Hippocampal formation (tissue), 2 donors: ENCODE measurements at regions not wholly inside any gene's neighbourhood (a gene's known extent, or its start where the extent isn't known, plus 50 kb on each side); places are given as distances from the start of the nearest gene placed in this dataset.

Experiments used
- DNase-seq, 2 donors: peaks; one replicate each; lab custom pipeline; 2025; lab: John Stamatoyannopoulos, UW

DNA sequence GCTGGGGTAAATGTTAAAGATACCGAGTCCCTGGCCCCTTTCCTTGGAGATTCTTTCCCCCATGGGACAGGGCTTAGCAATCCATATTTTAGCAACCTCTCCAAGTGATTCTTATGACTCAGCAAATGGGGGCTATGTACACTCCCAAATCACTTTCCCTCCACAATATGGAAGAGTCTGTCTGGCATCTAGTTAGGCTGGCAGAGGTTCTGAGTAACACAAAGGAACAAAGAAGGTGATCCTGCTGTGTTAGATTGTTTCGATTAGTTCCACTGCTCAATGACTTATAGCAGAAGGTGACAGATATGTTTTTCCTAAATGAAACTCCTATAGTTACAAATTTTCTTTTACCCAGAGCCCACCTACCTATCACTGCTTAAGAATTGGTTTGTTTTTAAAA is 154.0 kb upstream of the SYT13 start:
- no peak for DNase-seq

DNA sequence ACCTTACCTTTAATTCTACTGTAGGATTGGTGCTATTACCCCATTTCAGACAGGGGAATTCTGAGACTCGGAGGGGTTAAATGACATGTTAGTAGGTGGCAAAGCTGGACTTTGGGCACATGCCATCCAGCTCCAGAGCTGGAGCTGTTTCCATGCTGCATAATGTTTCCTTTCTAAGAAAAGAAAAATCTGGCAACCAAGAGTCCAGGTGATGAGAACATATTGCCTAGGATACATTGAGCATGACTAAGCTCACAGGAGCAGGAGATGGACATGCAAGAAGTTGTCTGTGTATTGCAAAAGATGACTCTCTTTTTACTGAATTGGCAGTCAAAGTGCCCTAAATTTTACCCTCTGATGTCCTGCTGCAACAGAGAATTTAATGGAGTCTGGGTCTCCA is 150.8 kb upstream of the SYT13 start:
- DNase-seq: no peak

DNA sequence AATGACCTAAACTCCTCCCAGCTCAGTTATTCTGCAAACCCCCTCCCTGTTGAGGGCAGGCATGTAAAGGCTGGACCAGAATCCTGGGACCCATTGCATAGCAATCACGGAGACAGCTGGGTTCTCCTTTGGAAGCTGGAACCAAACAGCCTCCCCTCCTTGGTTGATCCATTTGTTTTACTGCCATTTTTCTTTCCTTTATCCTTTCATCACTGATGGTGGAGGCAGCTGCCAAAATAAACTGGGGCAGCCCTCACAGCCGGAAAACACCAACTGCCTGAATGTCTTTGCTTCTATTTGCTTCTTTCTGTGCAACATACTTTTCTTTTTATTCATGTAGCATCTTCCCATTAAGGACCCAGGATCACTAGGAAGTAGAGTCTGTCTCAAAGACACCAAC is 150.0 kb upstream of the SYT13 start:
- DNase-seq: peak in 1 of 2 donors; percentile 38

DNA sequence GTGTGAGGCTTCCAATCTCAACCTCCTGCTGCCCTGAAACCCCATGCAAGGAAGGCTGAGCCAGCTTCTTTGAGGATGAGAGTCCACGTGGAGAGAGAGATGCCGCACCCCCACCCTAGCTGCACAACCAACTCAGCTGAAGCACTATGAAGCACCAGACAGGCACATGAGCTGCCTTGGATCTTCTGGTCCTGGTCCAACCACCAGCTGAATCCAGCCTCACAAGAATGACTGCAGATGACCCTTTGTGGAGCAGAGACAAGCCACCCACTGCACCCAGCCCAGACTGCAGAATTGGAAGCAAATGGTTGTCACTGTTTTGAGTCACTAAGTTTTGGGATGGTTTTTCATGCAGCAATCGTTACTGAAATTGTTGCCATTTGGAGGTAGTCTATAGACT is 149.6 kb upstream of the SYT13 start:
- DNase-seq: no peak

DNA sequence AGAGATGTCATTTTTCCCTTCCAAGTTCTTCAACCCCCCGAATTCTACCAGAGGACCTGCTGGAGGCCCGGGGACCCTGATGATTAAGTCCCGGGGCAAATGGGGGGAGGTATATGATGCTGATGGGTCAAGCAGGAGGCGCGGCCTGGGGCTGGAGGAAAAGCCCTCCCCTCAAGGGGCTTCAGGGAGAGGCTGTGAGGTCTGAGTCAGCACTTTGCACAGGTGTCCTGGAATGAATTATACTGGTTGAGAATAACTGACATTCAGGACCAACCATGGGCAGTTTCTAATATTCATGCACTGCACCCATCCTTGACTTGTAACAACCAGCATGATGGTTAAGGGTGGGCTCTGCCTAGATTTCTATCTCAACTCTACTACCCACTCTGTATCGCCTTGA is 146.8 kb upstream of the SYT13 start:
- no peak for DNase-seq

DNA sequence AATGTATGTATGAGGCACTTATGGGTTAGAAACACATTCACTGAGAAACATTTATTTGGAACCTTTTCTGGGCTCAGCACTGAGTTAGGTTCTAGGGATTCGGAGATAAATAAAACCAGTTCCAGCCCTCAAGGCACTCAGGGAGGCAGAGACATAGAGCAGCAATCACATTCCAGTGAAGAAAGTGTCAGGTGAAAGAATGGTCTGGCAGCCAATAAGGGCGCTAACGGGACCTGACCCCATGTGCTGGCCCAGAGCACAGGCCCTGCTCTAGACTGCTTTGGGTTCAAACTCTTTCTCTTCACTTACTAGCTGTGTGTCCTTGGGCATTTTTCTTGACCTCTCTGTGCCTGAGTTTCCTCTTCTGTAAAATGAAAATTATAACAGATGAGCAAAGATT is 146.0 kb upstream of the SYT13 start:
- no peak for DNase-seq

DNA sequence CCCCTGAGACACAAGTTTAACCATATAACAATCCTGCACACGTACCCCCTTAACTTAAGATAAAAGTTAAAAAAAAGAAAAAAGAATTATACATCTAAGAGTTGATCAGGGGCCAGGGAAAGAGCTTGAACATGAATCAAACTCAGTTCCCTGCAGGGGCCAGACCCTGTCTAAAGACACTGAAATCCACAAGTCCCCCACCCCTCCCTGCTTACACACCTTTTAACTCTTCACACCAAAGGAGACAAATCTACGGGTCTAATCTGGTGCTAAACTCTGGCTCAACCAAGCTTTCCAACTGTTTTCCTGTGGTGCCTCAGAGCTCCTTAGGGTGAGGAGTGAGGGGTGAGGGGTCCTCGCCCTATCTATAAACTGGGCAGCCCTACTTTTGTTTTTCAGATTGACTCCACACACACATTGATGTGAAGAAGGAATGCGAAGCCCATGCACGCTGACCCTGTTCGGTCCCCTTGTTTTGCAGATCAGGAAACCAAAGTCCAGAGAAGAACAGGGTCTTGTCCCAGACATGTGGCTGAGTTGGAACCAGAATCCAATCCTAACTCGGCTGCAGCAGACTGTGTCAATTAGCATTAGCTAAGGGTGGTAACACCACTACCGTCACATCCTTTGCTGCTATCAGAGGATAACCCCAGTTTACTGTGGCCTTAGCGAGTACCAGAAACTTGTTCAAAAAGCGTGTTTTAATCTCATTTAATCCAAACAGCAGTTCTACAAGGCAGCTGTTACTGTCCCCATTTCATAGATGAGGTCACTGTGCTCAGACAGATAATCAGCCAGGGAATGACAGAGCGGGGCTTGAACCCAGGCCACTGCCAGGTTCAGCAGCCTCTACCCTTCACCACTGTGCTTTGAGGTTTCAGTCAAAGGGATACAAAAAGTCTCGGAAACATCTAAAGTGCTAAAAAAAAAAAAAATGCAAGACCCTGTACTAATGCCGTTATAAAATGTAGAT is 145.2 kb upstream of the SYT13 start:
- no peak for DNase-seq

DNA sequence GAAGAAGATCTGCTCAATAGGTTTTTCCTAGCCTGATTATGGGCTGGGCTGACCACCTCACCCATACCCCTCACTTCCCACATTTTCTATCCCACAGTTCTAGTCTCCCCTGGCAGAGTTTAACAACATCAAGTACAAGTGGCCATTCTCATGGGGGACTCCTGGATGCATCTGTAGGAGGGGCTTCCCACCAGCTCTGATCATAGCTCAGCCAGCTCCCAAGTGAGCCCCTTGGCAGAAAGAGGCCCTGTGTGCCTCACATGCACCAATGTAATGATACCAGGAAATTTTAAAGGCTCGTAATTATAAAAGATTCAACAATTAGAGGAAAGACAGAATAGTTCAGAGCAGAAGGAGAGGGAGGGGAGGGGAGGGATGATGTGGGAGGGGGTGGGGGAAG is 144.2 kb upstream of the SYT13 start:
- no peak for DNase-seq

DNA sequence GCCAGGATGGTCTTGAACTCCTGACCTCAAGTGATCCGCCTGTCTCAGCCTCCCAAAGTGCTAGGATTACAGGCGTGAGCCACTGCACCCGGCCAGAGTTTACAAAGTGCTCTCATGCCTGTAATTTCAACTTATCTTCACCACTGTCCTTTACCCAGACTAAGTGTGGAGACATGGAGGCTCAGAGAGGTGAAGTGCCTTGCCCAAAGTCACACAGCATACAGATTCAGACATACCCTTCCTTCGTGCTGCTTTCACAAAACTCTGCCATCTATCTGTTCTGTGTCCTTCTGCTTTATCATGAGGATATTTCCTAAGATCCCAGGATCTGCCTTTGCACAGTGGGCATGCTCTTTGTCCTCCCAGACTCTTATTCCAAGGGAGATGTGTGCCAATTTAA is 143.6 kb upstream of the SYT13 start:
- no peak for DNase-seq

DNA sequence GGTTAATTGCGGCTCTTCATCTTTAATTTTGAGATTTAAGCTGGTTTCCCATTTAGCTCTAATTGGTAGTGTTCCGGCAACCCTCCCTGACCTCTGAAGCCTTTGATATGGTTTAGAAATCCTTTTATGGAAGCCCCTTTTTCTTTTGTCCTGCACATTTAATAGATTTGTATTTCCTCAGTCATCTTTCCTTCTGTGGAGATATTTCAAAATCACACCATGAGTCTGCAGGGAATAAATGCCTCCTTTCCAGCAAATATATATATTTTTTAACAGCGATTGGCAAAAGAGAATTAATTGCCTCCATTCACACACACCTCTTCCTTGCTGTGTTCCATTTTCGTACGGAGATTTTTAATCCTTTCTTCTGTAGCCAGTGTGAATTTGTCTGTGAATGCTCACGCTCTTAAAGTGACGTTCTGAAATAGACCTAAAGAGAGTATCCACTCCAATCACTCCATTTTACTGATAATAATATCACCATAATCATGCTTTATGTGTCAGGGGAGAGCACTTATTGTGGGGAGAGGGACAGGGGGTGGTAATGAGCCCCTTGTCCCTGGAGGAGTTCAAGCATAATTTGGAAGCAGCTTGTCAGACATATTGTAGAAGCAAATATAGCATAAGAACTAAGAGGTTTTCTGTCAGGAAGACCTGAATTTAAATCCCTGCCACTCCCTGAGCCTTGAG is 142.5 kb upstream of the SYT13 start:
- DNase-seq: no peak

DNA sequence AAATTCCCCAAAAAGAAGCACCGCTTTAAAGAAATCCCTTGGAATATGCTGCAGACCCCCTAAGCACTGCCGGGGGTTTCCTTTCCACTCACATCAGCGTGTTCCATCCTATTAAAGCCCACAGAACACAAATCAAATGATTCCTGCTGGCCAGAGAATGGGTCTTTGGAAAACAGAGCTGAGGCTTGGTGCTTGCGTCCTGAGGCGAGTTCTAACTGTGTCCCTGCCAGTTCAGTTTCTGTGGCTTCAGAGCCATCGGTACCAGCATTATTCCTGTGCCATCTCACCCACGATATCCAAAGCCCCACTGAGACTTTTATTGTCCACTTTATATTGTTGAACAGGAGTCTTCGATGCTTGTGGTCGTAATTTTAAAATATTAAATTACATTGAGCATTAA is 142.0 kb upstream of the SYT13 start:
- DNase-seq: no peak

DNA sequence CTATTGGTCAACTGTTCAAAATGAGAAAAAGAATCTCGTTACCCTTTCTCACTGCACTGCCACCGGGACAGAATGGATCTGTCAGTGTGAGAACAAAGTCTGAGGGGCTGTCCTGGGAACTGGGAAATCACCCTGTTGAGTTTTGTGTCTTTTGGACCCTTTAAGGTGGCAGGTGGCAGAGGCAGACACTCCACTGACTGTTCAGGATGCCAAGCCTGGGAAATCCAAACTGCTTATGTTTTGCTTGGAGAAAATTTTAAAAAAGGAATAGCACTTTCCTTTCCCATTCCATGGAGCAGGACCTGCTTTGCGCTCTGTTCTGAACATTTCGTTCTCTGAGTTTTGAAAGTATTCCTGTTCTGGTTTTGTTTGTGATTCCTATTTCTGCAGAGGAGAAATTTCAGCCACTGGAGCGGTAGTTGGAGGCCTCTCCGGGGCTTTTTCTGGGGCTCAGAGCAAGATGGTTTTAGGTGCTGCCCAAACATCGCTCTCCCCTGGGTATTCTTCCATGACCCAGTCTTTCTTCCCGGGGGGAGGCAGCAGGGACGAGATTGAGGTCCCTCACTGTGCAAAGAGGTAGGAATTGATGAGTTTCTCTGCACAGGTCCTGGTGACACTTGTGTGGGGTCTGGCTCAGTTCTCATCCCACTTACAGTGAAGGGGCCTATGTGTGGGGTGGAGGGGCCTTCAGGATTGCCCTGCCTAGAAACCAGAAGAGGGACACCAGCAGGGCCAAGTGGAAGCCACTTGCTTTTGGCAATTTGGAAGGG is 138.5 kb upstream of the SYT13 start:
- DNase-seq: peak in 1 of 2 donors; percentile 30

DNA sequence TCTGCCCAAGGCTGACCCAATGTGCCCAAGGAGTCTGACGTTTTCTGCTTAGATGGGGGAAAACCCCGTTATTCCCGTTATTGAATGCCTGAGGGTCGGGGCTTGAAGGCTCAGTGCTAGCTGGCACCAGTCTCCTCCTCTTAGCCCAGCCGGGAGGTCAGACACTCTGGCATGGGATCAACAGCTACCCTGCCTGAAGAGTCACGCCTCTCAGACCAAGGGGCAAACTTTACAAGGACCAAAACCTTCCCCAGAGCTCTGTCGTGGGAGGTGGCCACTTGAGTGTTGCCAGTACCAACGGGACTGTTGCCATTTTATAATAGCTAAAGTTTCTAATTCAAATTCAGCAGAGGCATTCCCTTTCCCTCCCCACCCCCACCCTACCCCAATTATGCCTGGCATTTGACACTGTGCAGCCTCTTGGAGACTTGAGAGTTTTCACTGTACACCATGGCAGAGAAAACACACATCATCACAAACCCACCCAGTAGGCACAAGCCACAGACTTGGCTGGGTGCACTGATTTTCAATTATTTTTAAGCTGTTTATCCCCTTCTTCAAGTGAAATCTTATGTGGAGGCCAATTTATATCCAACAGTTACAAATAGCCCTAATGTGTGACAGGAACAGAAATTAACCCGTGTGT is 137.5 kb upstream of the SYT13 start:
- no peak for DNase-seq

DNA sequence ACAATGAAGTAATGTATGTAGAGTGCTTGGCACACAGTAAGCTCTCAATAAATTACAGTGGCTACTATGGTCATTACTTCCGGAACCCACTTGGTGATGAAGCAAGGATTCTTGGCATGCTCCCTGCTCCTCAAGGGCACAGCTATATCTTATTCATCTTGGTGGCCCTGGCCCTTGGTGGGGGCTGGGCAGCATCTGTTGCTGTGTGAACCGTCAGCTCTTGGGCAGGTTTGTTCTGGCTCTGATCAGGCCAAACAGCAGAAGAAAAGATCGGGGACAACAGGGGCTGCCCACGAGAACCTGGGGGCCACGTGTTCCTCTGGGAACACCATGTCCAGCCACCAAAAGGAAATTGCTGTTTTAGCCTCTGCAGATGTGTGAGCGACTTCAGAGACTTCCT is 136.9 kb upstream of the SYT13 start:
- DNase-seq: no peak

DNA sequence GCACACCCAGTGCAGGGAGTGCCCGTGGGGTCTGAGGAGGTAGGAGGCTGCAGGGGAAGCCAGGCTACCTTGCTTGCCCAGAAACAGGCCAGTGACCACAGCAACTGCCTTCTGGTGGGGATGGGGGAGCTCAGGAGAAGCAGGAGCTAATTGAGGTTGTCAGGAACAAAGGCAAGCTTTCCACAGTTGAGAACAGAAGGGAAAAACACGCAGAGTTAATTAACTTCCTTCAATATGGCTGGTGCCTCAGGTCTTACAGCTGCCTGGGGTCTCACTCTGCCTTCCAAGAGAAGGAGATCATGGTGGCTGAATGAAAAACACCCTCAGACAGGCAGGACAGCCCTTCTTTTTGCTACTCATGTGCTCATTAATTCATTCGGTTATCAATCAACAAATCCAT is 127.9 kb upstream of the SYT13 start:
- DNase-seq: no peak

DNA sequence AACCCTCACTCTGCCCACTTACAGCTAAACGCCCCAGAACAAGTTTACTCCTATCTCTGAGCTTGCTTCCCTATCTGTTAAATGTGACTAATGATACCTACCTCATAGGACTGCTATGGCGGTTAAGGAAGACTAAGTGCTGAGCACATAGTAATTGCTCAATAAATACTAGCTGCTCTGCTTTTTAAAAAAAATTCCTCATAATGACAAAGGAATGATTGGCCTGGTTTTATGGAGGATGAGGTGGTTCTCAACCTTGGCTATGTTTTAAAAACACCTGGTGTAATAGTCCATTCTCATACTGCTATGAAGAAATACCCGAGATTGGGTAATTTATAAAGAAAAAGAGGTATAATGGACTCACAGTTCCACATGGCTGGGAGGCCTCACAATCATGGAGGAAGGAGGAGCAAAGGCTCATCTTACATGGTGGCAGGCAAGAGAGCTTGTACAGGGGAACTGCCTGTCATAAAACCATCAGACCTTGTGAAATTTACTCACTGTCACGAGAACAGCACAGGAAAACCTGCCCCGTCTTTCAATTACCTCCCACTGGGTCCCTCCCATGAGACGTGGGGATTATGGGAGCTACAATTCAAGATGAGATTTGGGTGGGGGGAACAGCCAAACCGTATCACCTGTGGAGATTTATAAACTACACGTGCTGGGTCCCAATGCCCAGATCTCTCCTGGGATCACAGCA is 127.2 kb upstream of the SYT13 start:
- no peak for DNase-seq

DNA sequence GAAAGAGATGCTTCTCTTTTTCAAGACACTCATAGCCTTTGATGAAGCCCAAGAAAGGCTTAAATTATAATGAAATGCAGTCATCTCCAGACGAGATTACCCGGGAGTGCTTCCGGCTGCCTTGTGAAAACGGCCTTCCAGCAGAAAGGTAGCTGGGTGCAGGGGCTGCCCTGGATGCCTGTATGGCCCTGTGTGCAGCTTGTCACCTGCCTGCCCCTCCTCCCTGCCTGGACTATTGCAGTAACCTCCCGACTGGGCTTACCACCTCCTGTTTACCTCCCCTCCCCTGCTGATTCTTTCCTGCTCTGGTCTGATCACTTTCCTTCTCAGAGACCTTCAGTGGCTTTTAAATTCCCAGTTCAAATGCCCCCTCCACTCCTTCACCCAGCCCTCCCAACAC is 126.4 kb upstream of the SYT13 start:
- no peak for DNase-seq

DNA sequence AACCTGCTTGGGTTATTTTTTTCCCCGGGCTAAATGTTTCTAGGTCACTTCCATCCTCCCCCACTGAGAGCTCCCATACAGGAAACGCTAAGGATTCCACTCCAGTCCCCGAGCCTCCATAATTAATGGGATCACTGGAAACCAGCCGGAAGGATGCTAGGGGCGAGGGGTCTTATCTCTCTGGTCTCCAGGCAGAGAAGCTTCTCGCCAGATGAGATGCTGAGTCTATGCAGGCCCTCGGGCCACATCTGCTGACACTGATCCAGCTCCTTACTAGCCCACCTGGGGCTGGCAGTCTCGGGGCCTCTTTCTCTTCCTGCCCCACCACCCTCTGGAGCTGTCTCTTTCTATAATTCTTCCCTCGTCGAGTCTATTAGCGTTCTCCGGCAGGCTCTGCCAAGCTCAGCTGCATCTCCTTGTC is 125.9 kb upstream of the SYT13 start:
- DNase-seq: no peak

DNA sequence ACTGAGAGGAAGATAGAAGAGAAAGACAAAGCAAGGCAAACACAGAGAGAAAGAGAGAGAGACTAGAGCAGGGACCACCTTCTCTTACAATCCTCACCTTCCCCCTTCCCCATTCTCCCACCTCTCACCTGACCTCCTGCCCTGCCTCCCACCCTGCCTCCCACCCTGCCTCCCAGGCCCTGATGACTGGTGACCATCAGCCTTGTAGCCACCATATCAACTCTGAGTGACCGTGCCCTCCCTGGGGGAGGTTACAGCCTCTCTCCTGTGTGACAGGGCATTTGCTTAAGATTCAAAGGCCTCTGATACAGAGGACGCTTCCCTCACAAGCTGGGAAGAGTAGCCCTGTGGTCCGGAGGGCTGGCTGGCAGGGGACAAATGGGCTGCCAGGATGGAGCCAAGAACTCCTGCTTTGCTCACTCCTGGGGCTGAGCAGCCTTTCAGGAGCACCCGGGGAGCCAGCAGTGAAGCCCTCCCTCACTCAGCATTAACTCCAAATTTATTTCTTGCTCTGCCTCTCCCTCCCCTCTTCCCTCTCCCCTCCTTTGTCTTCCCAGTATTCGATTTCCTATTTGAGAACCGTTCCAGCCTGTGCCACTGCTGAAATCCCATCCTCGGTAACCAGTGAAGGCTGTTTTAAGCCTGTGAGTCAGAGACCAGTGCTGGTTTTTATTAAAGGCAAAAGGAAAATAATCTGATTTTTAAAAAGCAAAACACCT is 125.2 kb upstream of the SYT13 start:
- peak in 1 of 2 donors; percentile 23 for DNase-seq

DNA sequence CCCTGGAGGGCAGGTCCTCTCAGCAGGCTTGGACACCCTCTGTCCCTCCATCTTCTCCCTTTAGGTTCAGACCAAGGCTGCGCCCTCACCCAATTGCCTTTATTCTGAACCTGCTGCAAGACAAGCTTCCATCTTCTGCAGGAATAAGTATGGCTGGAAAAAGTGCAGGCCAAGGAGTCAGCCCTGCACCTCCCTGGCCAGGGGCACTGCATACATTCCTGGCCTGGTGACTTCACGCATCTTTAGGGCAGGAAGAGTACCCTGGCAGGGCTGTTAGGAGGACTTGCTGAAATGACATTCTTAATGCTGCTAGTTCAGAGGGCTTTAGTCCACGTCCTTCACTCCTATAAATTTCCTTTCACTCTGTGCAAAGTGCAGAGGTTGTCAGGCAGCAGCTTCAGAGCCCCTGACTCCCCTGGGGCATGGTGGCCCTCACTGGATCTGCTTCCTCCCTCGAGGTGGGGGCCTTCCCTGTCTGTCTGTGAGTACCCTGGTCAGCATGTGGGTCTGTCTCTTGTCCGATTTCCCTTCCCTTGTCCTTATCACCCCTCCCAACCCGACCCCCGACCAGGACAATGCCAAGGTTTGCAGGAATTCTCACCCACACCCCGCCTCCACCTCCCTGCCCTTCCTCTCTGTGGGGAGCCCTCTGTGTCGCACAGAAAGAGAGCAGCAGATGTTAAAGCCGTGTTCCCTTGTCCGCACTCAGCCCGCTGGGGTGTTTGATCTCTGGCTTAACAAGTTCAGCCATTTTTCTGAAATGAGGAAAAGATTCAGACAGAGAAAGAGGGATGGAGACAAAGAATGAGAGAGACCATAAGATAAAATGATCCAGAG is 124.5 kb upstream of the SYT13 start:
- DNase-seq: no peak
